Endothelial cell (in vitro differentiated cells): ENCODE measurements at regions not wholly inside any gene's neighbourhood (a gene's known extent, or its start where the extent isn't known, plus 50 kb on each side); places are given as distances from the start of the nearest gene placed in this dataset.

Experiments used
- DNase-seq: peaks from one replicate; pipeline ENCODE4 v3.0.0; 2021; ENCODE audit warnings: low spot score
- H3K27ac Mint-ChIP-seq: one replicate; pipeline ENCODE4 v1.8.0; 2021; ENCODE audit warnings: mixed read lengths, inconsistent platforms; ENCODE audit not compliant: unreplicated experiment
- H3K27me3 Mint-ChIP-seq: one replicate; pipeline ENCODE4 v1.8.0; 2021; ENCODE audit warnings: mild to moderate bottlenecking, moderate library complexity, mixed read lengths, inconsistent platforms; ENCODE audit not compliant: unreplicated experiment
- H3K36me3 Mint-ChIP-seq: one replicate; pipeline ENCODE4 v1.8.0; 2021; ENCODE audit warnings: mild to moderate bottlenecking, low read depth, mixed read lengths, inconsistent platforms; ENCODE audit not compliant: unreplicated experiment
- H3K4me1 Mint-ChIP-seq: one replicate; pipeline ENCODE4 v1.8.0; 2021; ENCODE audit warnings: mild to moderate bottlenecking, mixed read lengths, inconsistent platforms; ENCODE audit not compliant: unreplicated experiment
- H3K4me3 Mint-ChIP-seq: one replicate; pipeline ENCODE4 v1.8.0; 2021; ENCODE audit warnings: mild to moderate bottlenecking, mixed read lengths, inconsistent platforms; ENCODE audit not compliant: unreplicated experiment
- H3K9me3 Mint-ChIP-seq: one replicate; pipeline ENCODE4 v1.8.0; 2021; ENCODE audit warnings: mixed read lengths, inconsistent platforms; ENCODE audit not compliant: unreplicated experiment
- CTCF ChIP-seq: fragments of 200-600 bp; sonication (generic); IDR thresholded peaks from one replicate; pipeline ENCODE4 v1.5.0; 2021; ENCODE audit warnings: antibody characterized with exemption; ENCODE audit not compliant: unreplicated experiment

DNA sequence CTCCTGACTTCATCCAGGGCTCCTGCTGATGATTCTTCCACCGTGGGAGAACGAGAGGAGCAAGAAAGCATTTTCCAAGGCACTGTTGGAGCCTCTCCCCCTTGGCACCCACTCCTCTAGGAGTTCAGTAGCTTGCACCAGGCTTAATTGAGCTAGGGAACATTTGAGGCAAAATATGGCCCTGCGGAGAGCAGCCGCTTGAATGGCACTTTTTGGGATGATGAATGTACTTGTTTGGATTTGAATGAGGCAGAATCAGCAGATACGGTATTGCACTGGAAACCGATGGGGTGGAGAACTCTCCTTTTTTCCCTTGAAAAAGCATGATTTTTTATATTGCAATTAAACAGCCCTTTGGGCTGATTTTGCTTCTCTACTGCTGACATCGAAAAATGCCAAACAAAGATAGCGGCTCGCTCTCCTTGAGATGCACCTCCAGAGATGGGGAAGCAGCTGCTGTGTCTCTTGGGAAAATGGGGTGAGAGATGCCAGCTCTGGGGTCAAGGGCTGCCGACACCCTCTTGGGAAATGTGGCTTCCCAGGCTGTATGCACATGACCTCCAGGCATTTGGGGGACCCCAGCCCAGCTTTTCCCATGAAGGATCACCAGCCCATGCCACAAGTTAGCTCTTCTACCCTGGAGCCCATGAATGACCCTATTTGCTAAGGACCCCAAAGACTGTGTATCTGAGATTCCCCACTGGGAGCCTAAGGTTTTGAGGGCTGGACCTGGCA is 55.4 kb upstream of the LRP8 start:
- peaks cover 3% of the 10 kb centered on the region for H3K27me3 Mint-ChIP-seq
- TF ChIP-seq CTCF = no peak
- H3K9me3 Mint-ChIP-seq = no peaks in the 10 kb centered on the region

GRCh38 chr1:53384796-53385195 is 56.9 kb upstream of the LRP8 start:
- H3K27ac Mint-ChIP-seq = no peak overlapping the region
- DNase-seq = no peak
- peaks cover 5% of the 10 kb centered on the region for H3K4me1 Mint-ChIP-seq
- no peak overlapping the region for H3K4me3 Mint-ChIP-seq
- peaks cover 4% of the 10 kb centered on the region for H3K27me3 Mint-ChIP-seq
- no peaks in the 10 kb centered on the region for H3K9me3 Mint-ChIP-seq
- no peaks in the 10 kb centered on the region for H3K36me3 Mint-ChIP-seq
- TF ChIP-seq CTCF = no peak

More for the DNA sequence above, 55.4 kb upstream of the LRP8 start:
- no peak overlapping the region for H3K4me3 Mint-ChIP-seq
- H3K4me1 Mint-ChIP-seq = peaks cover 11% of the 10 kb centered on the region
- no peaks in the 10 kb centered on the region for H3K36me3 Mint-ChIP-seq
- no peak overlapping the region for H3K27ac Mint-ChIP-seq
- DNase-seq = no peak

GRCh38 chr1:53385276-53386225 is 57.7 kb upstream of the LRP8 start:
- H3K27ac Mint-ChIP-seq = no peak overlapping the region
- H3K4me3 Mint-ChIP-seq = no peak overlapping the region
- no peak for DNase-seq
- no peaks in the 10 kb centered on the region for H3K9me3 Mint-ChIP-seq
- TF ChIP-seq CTCF = no peak
- H3K4me1 Mint-ChIP-seq = peaks cover 3% of the 10 kb centered on the region
- no peaks in the 10 kb centered on the region for H3K36me3 Mint-ChIP-seq
- peaks cover 6% of the 10 kb centered on the region for H3K27me3 Mint-ChIP-seq

- Mint-ChIP-seq H3K27me3 (peaks cover 6% of the 10 kb centered on the region), H3K27ac (no peak overlapping the region), H3K36me3 (no peaks in the 10 kb centered on the region), H3K4me1 (peaks cover 3% of the 10 kb centered on the region), H3K9me3 (no peaks in the 10 kb centered on the region), H3K4me3 (no peak overlapping the region)
- no peak for TF ChIP-seq CTCF
- DNase-seq = no peak
Observed at GRCh38 chr1:53388963-53389362, 61.1 kb upstream of the LRP8 start.
